PFSK-1 (cell line): ENCODE measurements at regions not wholly inside any gene's neighbourhood (a gene's known extent, or its start where the extent isn't known, plus 50 kb on each side); places are given as distances from the start of the nearest gene placed in this dataset.
A peak's percentile ranks its signal among the peaks of the same experiment; 100 is the strongest.

Experiments
- FOXP2 ChIP-seq: optimal IDR thresholded peaks from 2 replicates; pipeline ENCODE3; 2011; ENCODE audit warnings: borderline replicate concordance, control low read depth, inconsistent platforms; ENCODE audit not compliant: insufficient read depth; ENCODE audit errors: extremely low read length, extremely low read depth
- POLR2AphosphoS5 ChIP-seq: IDR thresholded peaks from 2 replicates; pipeline ENCODE4 v1.6.1; 2012; ENCODE audit warnings: low read depth, mild to moderate bottlenecking, control low read depth, low read length, moderate library complexity
- REST ChIP-seq, 2 experiments: IDR thresholded peaks; 2 replicates each; pipeline versions ENCODE4 v1.6.1 to v1.8.0; 2011 to 2012; ENCODE audit warnings: low read depth in 2 of 2, low read length in 2 of 2, control low read depth in 1 of 2, inconsistent platforms in 1 of 2, mild to moderate bottlenecking in 1 of 2, moderate library complexity in 1 of 2; ENCODE audit not compliant: insufficient read depth in 1 of 2
- SIN3A ChIP-seq: IDR thresholded peaks from 2 replicates; pipeline ENCODE4 v1.6.1; 2012; ENCODE audit warnings: mild to moderate bottlenecking, low read length, moderate library complexity, borderline replicate concordance; ENCODE audit not compliant: insufficient read depth
- TAF1 ChIP-seq: IDR thresholded peaks from 2 replicates; pipeline ENCODE4 v1.6.1; 2012; ENCODE audit warnings: low read length, control low read depth, borderline replicate concordance; ENCODE audit not compliant: insufficient read depth

- no peak for TF ChIP-seq FOXP2
- no peak for TF ChIP-seq TAF1
- no peak for TF ChIP-seq REST (IDR thresholded peaks at IDR 0.05; ENCODE audit: insufficient read depth in 1 of 2, low read depth in 2 of 2, low read length in 2 of 2)
- no peak for TF ChIP-seq SIN3A
- TF ChIP-seq POLR2AphosphoS5: no peak
These were observed 283.2 kb upstream of the LRRC7 start for GRCh38 chr1:69284508-69284907.

GRCh38 chr1:69288416-69288815 is 279.3 kb upstream of the LRRC7 start:
- no peak for TF ChIP-seq SIN3A
- no peak for TF ChIP-seq TAF1
- no peak for TF ChIP-seq REST (IDR thresholded peaks at IDR 0.05; ENCODE audit: insufficient read depth in 1 of 2, low read depth in 2 of 2, low read length in 2 of 2)
- TF ChIP-seq FOXP2: no peak
- TF ChIP-seq POLR2AphosphoS5: no peak

- no peak for TF ChIP-seq FOXP2
- no peak for TF ChIP-seq SIN3A
- peak; percentile 24; the same call in 1 of the 2 replicates for TF ChIP-seq TAF1
- TF ChIP-seq POLR2AphosphoS5: peak; percentile 40; the same call in 1 of the 2 replicates
- TF ChIP-seq REST (IDR thresholded peaks at IDR 0.05; ENCODE audit: insufficient read depth in 1 of 2, low read depth in 2 of 2, low read length in 2 of 2): no peak; a peak in 1 of 4 replicates
These were observed 277.4 kb upstream of the LRRC7 start for GRCh38 chr1:69290291-69290690.

GRCh38 chr1:69291541-69291940 is 276.2 kb upstream of the LRRC7 start:
- TF ChIP-seq REST (IDR thresholded peaks at IDR 0.05; ENCODE audit: insufficient read depth in 1 of 2, low read depth in 2 of 2, low read length in 2 of 2): no peak

GRCh38 chr1:69292833-69293232 is 274.9 kb upstream of the LRRC7 start:
- TF ChIP-seq POLR2AphosphoS5 (no peak), SIN3A (no peak), TAF1 (no peak), REST (IDR thresholded peaks at IDR 0.05; ENCODE audit: insufficient read depth in 1 of 2, low read depth in 2 of 2, low read length in 2 of 2) (no peak), FOXP2 (no peak)
